Muscle layer of duodenum (tissue), 2 donors: ENCODE measurements at regions not wholly inside any gene's neighbourhood (a gene's known extent, or its start where the extent isn't known, plus 50 kb on each side); places are given as distances from the start of the nearest gene placed in this dataset.

Source experiments
- H3K27ac ChIP-seq: one replicate; pipeline ENCODE4 v1.7.0; 2013; ENCODE audit warnings: mild to moderate bottlenecking, low read length
- H3K27me3 ChIP-seq: one replicate; pipeline ENCODE4 v1.7.0; 2013; ENCODE audit warnings: low read depth, mild to moderate bottlenecking, control low read depth, low read length
- H3K36me3 ChIP-seq, 2 donors: one replicate each; pipeline ENCODE4 v1.7.0; 2013; ENCODE audit warnings: low read length in 2 of 2, control low read depth in 1 of 2, mild to moderate bottlenecking in 1 of 2; ENCODE audit not compliant: insufficient read depth in 2 of 2, control insufficient read depth in 1 of 2
- H3K4me1 ChIP-seq, 2 donors: one replicate each; pipeline ENCODE4 v1.7.0; 2013; ENCODE audit warnings: low read length in 2 of 2, mild to moderate bottlenecking in 2 of 2, control low read depth in 1 of 2, moderate library complexity in 1 of 2; ENCODE audit not compliant: insufficient read depth in 2 of 2, control insufficient read depth in 1 of 2
- H3K4me3 ChIP-seq, 2 donors: one replicate each; pipeline ENCODE4 v1.7.0; 2013; ENCODE audit warnings: low read length in 2 of 2, low read depth in 1 of 2, mild to moderate bottlenecking in 1 of 2
- H3K9me3 ChIP-seq, 2 donors: one replicate each; pipeline ENCODE4 v1.7.0; 2013; ENCODE audit warnings: low read length in 2 of 2, control low read depth in 1 of 2, mild to moderate bottlenecking in 1 of 2; ENCODE audit not compliant: control insufficient read depth in 1 of 2
- donor health status: healthy.

GRCh38 chr16:65967376-65967775, 399.1 kb upstream of the CDH5 start:
- H3K9me3 ChIP-seq: peaks cover 0 to 5% of the 10 kb centered on the region in 2 donors
- no peaks in the 10 kb centered on the region for H3K36me3 ChIP-seq
- no peaks in the 10 kb centered on the region for H3K27me3 ChIP-seq
- no peak overlapping the region for H3K4me3 ChIP-seq
- no peaks in the 10 kb centered on the region for H3K4me1 ChIP-seq
- no peak overlapping the region for H3K27ac ChIP-seq

- no peaks in the 10 kb centered on the region for H3K4me1 ChIP-seq
- no peak overlapping the region for H3K27ac ChIP-seq
- H3K36me3 ChIP-seq: no peaks in the 10 kb centered on the region
- H3K9me3 ChIP-seq: peaks cover 0 to 4% of the 10 kb centered on the region in 2 donors
- H3K4me3 ChIP-seq: no peak overlapping the region
- no peaks in the 10 kb centered on the region for H3K27me3 ChIP-seq
Observed at GRCh38 chr16:65965628-65966027, 400.9 kb upstream of the CDH5 start.

- Histone ChIP-seq H3K4me1 (no peaks in the 10 kb centered on the region), H3K9me3 (no peaks in the 10 kb centered on the region), H3K27me3 (no peaks in the 10 kb centered on the region), H3K36me3 (no peaks in the 10 kb centered on the region), H3K4me3 (no peak overlapping the region), H3K27ac (no peak overlapping the region)
Observed at GRCh38 chr16:65964752-65965151, 401.7 kb upstream of the CDH5 start.

- Histone ChIP-seq H3K36me3 (no peaks in the 10 kb centered on the region), H3K27me3 (no peaks in the 10 kb centered on the region), H3K9me3 (no peaks in the 10 kb centered on the region), H3K4me3 (no peak overlapping the region), H3K4me1 (no peaks in the 10 kb centered on the region), H3K27ac (no peak overlapping the region)
Observed at GRCh38 chr16:65961476-65962143, 404.9 kb upstream of the CDH5 start.

GRCh38 chr16:65959983-65960382, 406.5 kb upstream of the CDH5 start:
- Histone ChIP-seq H3K27ac (no peak overlapping the region), H3K27me3 (no peaks in the 10 kb centered on the region), H3K36me3 (no peaks in the 10 kb centered on the region), H3K4me3 (no peak overlapping the region), H3K4me1 (no peaks in the 10 kb centered on the region), H3K9me3 (no peaks in the 10 kb centered on the region)

- no peaks in the 10 kb centered on the region for H3K4me1 ChIP-seq
- no peak overlapping the region for H3K27ac ChIP-seq
- no peaks in the 10 kb centered on the region for H3K9me3 ChIP-seq
- H3K27me3 ChIP-seq: no peaks in the 10 kb centered on the region
- H3K4me3 ChIP-seq: no peak overlapping the region
- no peaks in the 10 kb centered on the region for H3K36me3 ChIP-seq
Observed at GRCh38 chr16:65958086-65958485, 408.4 kb upstream of the CDH5 start.

GRCh38 chr16:65956100-65956499, 410.4 kb upstream of the CDH5 start:
- Histone ChIP-seq H3K9me3 (no peaks in the 10 kb centered on the region), H3K36me3 (no peaks in the 10 kb centered on the region), H3K27ac (no peak overlapping the region), H3K4me1 (no peaks in the 10 kb centered on the region), H3K4me3 (no peak overlapping the region), H3K27me3 (no peaks in the 10 kb centered on the region)

- H3K9me3 ChIP-seq: no peaks in the 10 kb centered on the region
Observed at GRCh38 chr16:65954446-65954845, 412.0 kb upstream of the CDH5 start.

GRCh38 chr16:65950211-65950610, 416.3 kb upstream of the CDH5 start:
- Histone ChIP-seq H3K4me1 (no peaks in the 10 kb centered on the region), H3K36me3 (no peaks in the 10 kb centered on the region), H3K9me3 (no peaks in the 10 kb centered on the region), H3K4me3 (no peak overlapping the region), H3K27me3 (no peaks in the 10 kb centered on the region), H3K27ac (no peak overlapping the region)

More at GRCh38 chr16:65954446-65954845, 412.0 kb upstream of the CDH5 start:
- Histone ChIP-seq H3K4me1 (no peaks in the 10 kb centered on the region), H3K27me3 (no peaks in the 10 kb centered on the region), H3K36me3 (no peaks in the 10 kb centered on the region), H3K4me3 (no peak overlapping the region), H3K27ac (no peak overlapping the region)

- Histone ChIP-seq H3K9me3 (no peaks in the 10 kb centered on the region), H3K4me1 (no peaks in the 10 kb centered on the region), H3K36me3 (no peaks in the 10 kb centered on the region), H3K4me3 (no peak overlapping the region), H3K27me3 (no peaks in the 10 kb centered on the region), H3K27ac (no peak overlapping the region)
Observed at GRCh38 chr16:65948361-65948760, 418.1 kb upstream of the CDH5 start.

- Histone ChIP-seq H3K4me3 (no peak overlapping the region), H3K27ac (no peak overlapping the region), H3K36me3 (no peaks in the 10 kb centered on the region), H3K4me1 (no peaks in the 10 kb centered on the region), H3K27me3 (no peaks in the 10 kb centered on the region), H3K9me3 (no peaks in the 10 kb centered on the region)
Observed at GRCh38 chr16:65947951-65948350, 418.5 kb upstream of the CDH5 start.

GRCh38 chr16:65945493-65945892, 421.0 kb upstream of the CDH5 start:
- H3K9me3 ChIP-seq: no peaks in the 10 kb centered on the region
- H3K4me1 ChIP-seq: no peaks in the 10 kb centered on the region
- no peak overlapping the region for H3K27ac ChIP-seq
- no peak overlapping the region for H3K4me3 ChIP-seq
- no peaks in the 10 kb centered on the region for H3K36me3 ChIP-seq
- H3K27me3 ChIP-seq: no peaks in the 10 kb centered on the region
